Epithelial cell of proximal tubule (primary cell): ENCODE measurements at regions not wholly inside any gene's neighbourhood (a gene's known extent, or its start where the extent isn't known, plus 50 kb on each side); places are given as distances from the start of the nearest gene placed in this dataset.
"Not testable (repeated sequence)": the region's sequence is repeated elsewhere in the genome, so short reads cannot be mapped to it uniquely, and the experiment has no call there.

Experiments
- DNase-seq: peaks from one replicate; pipeline ENCODE4 v3.0.0-alpha.2; 2011; ENCODE audit warnings: low read depth
- H3K4me3 ChIP-seq: 2 replicates; pipeline ENCODE4 v1.5.1; 2011; ENCODE audit warnings: low read depth, mild to moderate bottlenecking, low read length
- CTCF ChIP-seq: conservative IDR thresholded peaks from 2 replicates; pipeline ENCODE4 v1.5.1; 2012; ENCODE audit warnings: low read depth, mild to moderate bottlenecking, low read length

GRCh38 chrX:67094061-67094460, 449.8 kb upstream of the AR start:
- no peak overlapping the region for H3K4me3 ChIP-seq
- no peak for TF ChIP-seq CTCF
- DNase-seq, result no peak

- H3K4me3 ChIP-seq, result no peak overlapping the region
- no peak for DNase-seq
- no peak for TF ChIP-seq CTCF
Observed at GRCh38 chrX:67050760-67051159, 411.9 kb upstream of the EDA2R start.

- no peak overlapping the region for H3K4me3 ChIP-seq
- no peak for DNase-seq
- TF ChIP-seq CTCF, result no peak
Observed at GRCh38 chrX:67044866-67045265, 406.0 kb upstream of the EDA2R start.

GRCh38 chrX:67044029-67044653, 405.3 kb upstream of the EDA2R start:
- no peak overlapping the region for H3K4me3 ChIP-seq
- TF ChIP-seq CTCF, result no peak
- DNase-seq, result no peak

- H3K4me3 ChIP-seq, result no peak overlapping the region
- no peak for TF ChIP-seq CTCF
- DNase-seq, result no peak
Observed at GRCh38 chrX:67004451-67004850, 365.6 kb upstream of the EDA2R start.

- no peak overlapping the region for H3K4me3 ChIP-seq
- no peak for DNase-seq
- TF ChIP-seq CTCF, result no peak
Observed at GRCh38 chrX:66994729-66995128, 355.9 kb upstream of the EDA2R start.

GRCh38 chrX:66992077-66992476, 353.2 kb upstream of the EDA2R start:
- DNase-seq, result not testable (repeated sequence)

More at GRCh38 chrX:66992077-66992476, 353.2 kb upstream of the EDA2R start:
- not testable (repeated sequence) for H3K4me3 ChIP-seq
